Middle frontal gyrus (tissue), 1 donor: ENCODE measurements at regions not wholly inside any gene's neighbourhood (a gene's known extent, or its start where the extent isn't known, plus 50 kb on each side); places are given as distances from the start of the nearest gene placed in this dataset.

Source experiments
- DNase-seq: peaks from one replicate; pipeline ENCODE4 v3.0.0-alpha.2; 2015; ENCODE audit warnings: low spot score; ENCODE audit errors: extremely low spot score

GRCh38 chr2:60168247-60168646 lies 385.2 kb downstream of the BCL11A start:
- DNase-seq, result no peak

- no peak for DNase-seq
Observed at GRCh38 chr2:60167089-60167488, 386.4 kb downstream of the BCL11A start.

- no peak for DNase-seq
Observed at GRCh38 chr2:60163691-60164090, 389.8 kb downstream of the BCL11A start.

- no peak for DNase-seq
Observed at GRCh38 chr2:60159519-60159918, 393.9 kb downstream of the BCL11A start.

GRCh38 chr2:60158262-60158661 lies 395.2 kb downstream of the BCL11A start:
- no peak for DNase-seq

GRCh38 chr2:60157283-60157682 lies 396.2 kb downstream of the BCL11A start:
- no peak for DNase-seq

- no peak for DNase-seq
Observed at GRCh38 chr2:60154142-60154541, 399.3 kb downstream of the BCL11A start.

GRCh38 chr2:60152226-60152833 lies 401.1 kb downstream of the BCL11A start:
- no peak for DNase-seq

GRCh38 chr2:60149176-60149575 lies 404.3 kb downstream of the BCL11A start:
- DNase-seq, result no peak

- DNase-seq, result no peak
Observed at GRCh38 chr2:60148716-60149115, 404.7 kb downstream of the BCL11A start.

GRCh38 chr2:60140185-60140584 lies 413.3 kb downstream of the BCL11A start:
- DNase-seq, result no peak

GRCh38 chr2:60136913-60137312 lies 416.5 kb downstream of the BCL11A start:
- DNase-seq, result no peak

GRCh38 chr2:60127191-60127590 lies 426.3 kb downstream of the BCL11A start:
- DNase-seq, result no peak

GRCh38 chr2:60125611-60126426 lies 427.6 kb downstream of the BCL11A start:
- DNase-seq, result no peak

GRCh38 chr2:60119778-60120177 lies 433.7 kb downstream of the BCL11A start:
- no peak for DNase-seq

- DNase-seq, result no peak
Observed at GRCh38 chr2:60118917-60119316, 434.5 kb downstream of the BCL11A start.

- DNase-seq, result no peak
Observed at GRCh38 chr2:60118061-60118460, 435.4 kb downstream of the BCL11A start.

- DNase-seq, result no peak
Observed at GRCh38 chr2:60116161-60116875, 437.1 kb downstream of the BCL11A start.

GRCh38 chr2:60109744-60110143 lies 443.7 kb downstream of the BCL11A start:
- DNase-seq, result no peak

GRCh38 chr2:60106836-60107529 lies 446.5 kb downstream of the BCL11A start:
- DNase-seq, result no peak

- DNase-seq, result no peak
Observed at GRCh38 chr2:60105906-60106305, 447.5 kb downstream of the BCL11A start.
